SK-N-SH (cell line): ENCODE measurements at regions not wholly inside any gene's neighbourhood (a gene's known extent, or its start where the extent isn't known, plus 50 kb on each side); places are given as distances from the start of the nearest gene placed in this dataset.

Source experiments
- JUND ChIP-seq: IDR thresholded peaks from 2 replicates; pipeline ENCODE4 v1.4.0; 2012
- TCF12 ChIP-seq: IDR thresholded peaks from 2 replicates; pipeline ENCODE4 v1.4.0; 2012
- TF ChIP-seq, protein P1 (sequence below): IDR thresholded peaks from 2 replicates; pipeline ENCODE4 v1.6.1; 2012; ENCODE audit warnings: mild to moderate bottlenecking, low read depth, low read length, moderate library complexity
- TF ChIP-seq, protein P2 (sequence below): fragments of 200-600 bp; sonication (generic); IDR thresholded peaks from 2 replicates; pipeline ENCODE4 v1.6.1; 2017; ENCODE audit warnings: antibody characterized with exemption, mild to moderate bottlenecking, moderate library complexity

DNA sequence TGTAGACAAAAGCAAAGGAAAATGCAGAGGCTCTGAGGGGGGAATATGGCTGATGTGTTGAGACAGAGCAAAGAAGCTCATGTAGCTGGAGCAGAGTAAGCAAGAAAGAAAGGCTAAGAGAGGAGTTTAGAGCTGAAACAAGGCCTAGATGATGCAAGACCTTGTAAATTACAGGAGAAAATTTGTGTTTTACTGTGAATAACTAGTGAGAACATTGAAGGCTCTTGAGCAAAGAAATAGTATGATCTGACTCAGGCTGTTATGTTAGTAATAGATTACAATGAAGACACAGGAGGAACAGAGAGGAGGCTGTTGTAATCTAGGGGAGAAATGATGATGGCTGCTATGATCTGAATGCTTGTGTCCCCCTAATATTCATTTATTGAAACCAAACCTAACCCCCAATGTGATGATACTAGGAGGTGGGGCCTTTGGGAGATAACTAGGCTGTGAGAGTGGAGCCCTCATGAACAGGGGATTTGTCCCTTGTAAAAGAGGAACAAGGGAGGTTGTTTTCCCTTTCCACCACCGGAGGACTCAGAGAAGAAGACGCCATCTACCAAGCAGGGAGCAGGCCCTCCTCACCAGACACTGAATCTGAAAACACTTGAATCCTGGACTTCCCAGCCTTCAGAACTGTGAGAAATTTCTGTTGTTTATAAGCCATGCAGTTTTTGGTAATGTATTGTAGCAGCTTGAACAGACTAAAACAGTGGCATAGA is 394.9 kb downstream of the HTR7 start:
- TF ChIP-seq JUND (no peak), TCF12 (no peak)
- TF ChIP-seq, protein P1, sequence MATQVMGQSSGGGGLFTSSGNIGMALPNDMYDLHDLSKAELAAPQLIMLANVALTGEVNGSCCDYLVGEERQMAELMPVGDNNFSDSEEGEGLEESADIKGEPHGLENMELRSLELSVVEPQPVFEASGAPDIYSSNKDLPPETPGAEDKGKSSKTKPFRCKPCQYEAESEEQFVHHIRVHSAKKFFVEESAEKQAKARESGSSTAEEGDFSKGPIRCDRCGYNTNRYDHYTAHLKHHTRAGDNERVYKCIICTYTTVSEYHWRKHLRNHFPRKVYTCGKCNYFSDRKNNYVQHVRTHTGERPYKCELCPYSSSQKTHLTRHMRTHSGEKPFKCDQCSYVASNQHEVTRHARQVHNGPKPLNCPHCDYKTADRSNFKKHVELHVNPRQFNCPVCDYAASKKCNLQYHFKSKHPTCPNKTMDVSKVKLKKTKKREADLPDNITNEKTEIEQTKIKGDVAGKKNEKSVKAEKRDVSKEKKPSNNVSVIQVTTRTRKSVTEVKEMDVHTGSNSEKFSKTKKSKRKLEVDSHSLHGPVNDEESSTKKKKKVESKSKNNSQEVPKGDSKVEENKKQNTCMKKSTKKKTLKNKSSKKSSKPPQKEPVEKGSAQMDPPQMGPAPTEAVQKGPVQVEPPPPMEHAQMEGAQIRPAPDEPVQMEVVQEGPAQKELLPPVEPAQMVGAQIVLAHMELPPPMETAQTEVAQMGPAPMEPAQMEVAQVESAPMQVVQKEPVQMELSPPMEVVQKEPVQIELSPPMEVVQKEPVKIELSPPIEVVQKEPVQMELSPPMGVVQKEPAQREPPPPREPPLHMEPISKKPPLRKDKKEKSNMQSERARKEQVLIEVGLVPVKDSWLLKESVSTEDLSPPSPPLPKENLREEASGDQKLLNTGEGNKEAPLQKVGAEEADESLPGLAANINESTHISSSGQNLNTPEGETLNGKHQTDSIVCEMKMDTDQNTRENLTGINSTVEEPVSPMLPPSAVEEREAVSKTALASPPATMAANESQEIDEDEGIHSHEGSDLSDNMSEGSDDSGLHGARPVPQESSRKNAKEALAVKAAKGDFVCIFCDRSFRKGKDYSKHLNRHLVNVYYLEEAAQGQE: no peak
- TF ChIP-seq, protein P2, sequence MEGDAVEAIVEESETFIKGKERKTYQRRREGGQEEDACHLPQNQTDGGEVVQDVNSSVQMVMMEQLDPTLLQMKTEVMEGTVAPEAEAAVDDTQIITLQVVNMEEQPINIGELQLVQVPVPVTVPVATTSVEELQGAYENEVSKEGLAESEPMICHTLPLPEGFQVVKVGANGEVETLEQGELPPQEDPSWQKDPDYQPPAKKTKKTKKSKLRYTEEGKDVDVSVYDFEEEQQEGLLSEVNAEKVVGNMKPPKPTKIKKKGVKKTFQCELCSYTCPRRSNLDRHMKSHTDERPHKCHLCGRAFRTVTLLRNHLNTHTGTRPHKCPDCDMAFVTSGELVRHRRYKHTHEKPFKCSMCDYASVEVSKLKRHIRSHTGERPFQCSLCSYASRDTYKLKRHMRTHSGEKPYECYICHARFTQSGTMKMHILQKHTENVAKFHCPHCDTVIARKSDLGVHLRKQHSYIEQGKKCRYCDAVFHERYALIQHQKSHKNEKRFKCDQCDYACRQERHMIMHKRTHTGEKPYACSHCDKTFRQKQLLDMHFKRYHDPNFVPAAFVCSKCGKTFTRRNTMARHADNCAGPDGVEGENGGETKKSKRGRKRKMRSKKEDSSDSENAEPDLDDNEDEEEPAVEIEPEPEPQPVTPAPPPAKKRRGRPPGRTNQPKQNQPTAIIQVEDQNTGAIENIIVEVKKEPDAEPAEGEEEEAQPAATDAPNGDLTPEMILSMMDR: no peak
